ENCODE measurements at regions not wholly inside any gene's neighbourhood (a gene's known extent, or its start where the extent isn't known, plus 50 kb on each side); places are given as distances from the start of the nearest gene placed in this dataset.

GRCh38 chr7:156031679-156032478 lies 219.6 kb upstream of the SHH start:
- DNase-seq (ENCODE audit: low read depth in 1 of 2, low spot score in 1 of 2): no peak
- Histone ChIP-seq H3K27ac (replicated peaks) (no peak overlapping the region), H3K27me3 (ENCODE audit: insufficient read depth, poor library complexity, severe bottlenecking) (no peaks in the 10 kb centered on the region), H3K4me3 (replicated peaks; ENCODE audit: insufficient read depth, low read length) (no peak overlapping the region)
- no peak for TF ChIP-seq CTCF (IDR thresholded peaks at IDR 0.05; ENCODE audit: insufficient read depth, low read length)
- no peak for TF ChIP-seq GABPA (IDR thresholded peaks at IDR 0.05; ENCODE audit: low read depth)
- TF ChIP-seq SPI1 (IDR thresholded peaks at IDR 0.05; ENCODE audit: borderline replicate concordance, low read depth): no peak
- TF ChIP-seq, protein P1, sequence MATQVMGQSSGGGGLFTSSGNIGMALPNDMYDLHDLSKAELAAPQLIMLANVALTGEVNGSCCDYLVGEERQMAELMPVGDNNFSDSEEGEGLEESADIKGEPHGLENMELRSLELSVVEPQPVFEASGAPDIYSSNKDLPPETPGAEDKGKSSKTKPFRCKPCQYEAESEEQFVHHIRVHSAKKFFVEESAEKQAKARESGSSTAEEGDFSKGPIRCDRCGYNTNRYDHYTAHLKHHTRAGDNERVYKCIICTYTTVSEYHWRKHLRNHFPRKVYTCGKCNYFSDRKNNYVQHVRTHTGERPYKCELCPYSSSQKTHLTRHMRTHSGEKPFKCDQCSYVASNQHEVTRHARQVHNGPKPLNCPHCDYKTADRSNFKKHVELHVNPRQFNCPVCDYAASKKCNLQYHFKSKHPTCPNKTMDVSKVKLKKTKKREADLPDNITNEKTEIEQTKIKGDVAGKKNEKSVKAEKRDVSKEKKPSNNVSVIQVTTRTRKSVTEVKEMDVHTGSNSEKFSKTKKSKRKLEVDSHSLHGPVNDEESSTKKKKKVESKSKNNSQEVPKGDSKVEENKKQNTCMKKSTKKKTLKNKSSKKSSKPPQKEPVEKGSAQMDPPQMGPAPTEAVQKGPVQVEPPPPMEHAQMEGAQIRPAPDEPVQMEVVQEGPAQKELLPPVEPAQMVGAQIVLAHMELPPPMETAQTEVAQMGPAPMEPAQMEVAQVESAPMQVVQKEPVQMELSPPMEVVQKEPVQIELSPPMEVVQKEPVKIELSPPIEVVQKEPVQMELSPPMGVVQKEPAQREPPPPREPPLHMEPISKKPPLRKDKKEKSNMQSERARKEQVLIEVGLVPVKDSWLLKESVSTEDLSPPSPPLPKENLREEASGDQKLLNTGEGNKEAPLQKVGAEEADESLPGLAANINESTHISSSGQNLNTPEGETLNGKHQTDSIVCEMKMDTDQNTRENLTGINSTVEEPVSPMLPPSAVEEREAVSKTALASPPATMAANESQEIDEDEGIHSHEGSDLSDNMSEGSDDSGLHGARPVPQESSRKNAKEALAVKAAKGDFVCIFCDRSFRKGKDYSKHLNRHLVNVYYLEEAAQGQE (IDR thresholded peaks at IDR 0.05; ENCODE audit: insufficient replicate concordance, low read depth): no peak
- no peak for TF ChIP-seq POLR2AphosphoS5 (IDR thresholded peaks at IDR 0.05; ENCODE audit: low read depth)

GRCh38 chr7:156029460-156030007 lies 217.3 kb upstream of the SHH start:
- Histone ChIP-seq H3K27me3 (ENCODE audit: insufficient read depth, poor library complexity, severe bottlenecking) (no peaks in the 10 kb centered on the region), H3K27ac (replicated peaks) (no peak overlapping the region), H3K4me3 (replicated peaks; ENCODE audit: insufficient read depth, low read length) (no peak overlapping the region)
- no peak for DNase-seq (ENCODE audit: low read depth in 1 of 2, low spot score in 1 of 2)
- TF ChIP-seq SPI1 (IDR thresholded peaks at IDR 0.05; ENCODE audit: borderline replicate concordance, low read depth) (no peak), GABPA (IDR thresholded peaks at IDR 0.05; ENCODE audit: low read depth) (no peak), CTCF (IDR thresholded peaks at IDR 0.05; ENCODE audit: insufficient read depth, low read length) (no peak), POLR2AphosphoS5 (IDR thresholded peaks at IDR 0.05; ENCODE audit: low read depth) (no peak)
- TF ChIP-seq, protein P1 (IDR thresholded peaks at IDR 0.05; ENCODE audit: insufficient replicate concordance, low read depth): no peak

- no peak for DNase-seq (ENCODE audit: low read depth in 1 of 2, low spot score in 1 of 2)
- TF ChIP-seq SPI1 (IDR thresholded peaks at IDR 0.05; ENCODE audit: borderline replicate concordance, low read depth) (no peak), CTCF (IDR thresholded peaks at IDR 0.05; ENCODE audit: insufficient read depth, low read length) (no peak), GABPA (IDR thresholded peaks at IDR 0.05; ENCODE audit: low read depth) (no peak), POLR2AphosphoS5 (IDR thresholded peaks at IDR 0.05; ENCODE audit: low read depth) (no peak)
- TF ChIP-seq, protein P1 (IDR thresholded peaks at IDR 0.05; ENCODE audit: insufficient replicate concordance, low read depth): no peak
- Histone ChIP-seq H3K4me3 (replicated peaks; ENCODE audit: insufficient read depth, low read length) (no peak overlapping the region), H3K27ac (replicated peaks) (no peak overlapping the region), H3K27me3 (ENCODE audit: insufficient read depth, poor library complexity, severe bottlenecking) (no peaks in the 10 kb centered on the region)
Observed at GRCh38 chr7:156028521-156028920, 216.3 kb upstream of the SHH start.
